ENCODE measurements at regions not wholly inside any gene's neighbourhood (a gene's known extent, or its start where the extent isn't known, plus 50 kb on each side); places are given as distances from the start of the nearest gene placed in this dataset.
A peak's percentile ranks its signal among the peaks of the same experiment; 100 is the strongest.

- DNase-seq, result no peak
These were observed 105.3 kb downstream of the CPZ start for GRCh38 chr4:8697826-8698225.

DNA sequence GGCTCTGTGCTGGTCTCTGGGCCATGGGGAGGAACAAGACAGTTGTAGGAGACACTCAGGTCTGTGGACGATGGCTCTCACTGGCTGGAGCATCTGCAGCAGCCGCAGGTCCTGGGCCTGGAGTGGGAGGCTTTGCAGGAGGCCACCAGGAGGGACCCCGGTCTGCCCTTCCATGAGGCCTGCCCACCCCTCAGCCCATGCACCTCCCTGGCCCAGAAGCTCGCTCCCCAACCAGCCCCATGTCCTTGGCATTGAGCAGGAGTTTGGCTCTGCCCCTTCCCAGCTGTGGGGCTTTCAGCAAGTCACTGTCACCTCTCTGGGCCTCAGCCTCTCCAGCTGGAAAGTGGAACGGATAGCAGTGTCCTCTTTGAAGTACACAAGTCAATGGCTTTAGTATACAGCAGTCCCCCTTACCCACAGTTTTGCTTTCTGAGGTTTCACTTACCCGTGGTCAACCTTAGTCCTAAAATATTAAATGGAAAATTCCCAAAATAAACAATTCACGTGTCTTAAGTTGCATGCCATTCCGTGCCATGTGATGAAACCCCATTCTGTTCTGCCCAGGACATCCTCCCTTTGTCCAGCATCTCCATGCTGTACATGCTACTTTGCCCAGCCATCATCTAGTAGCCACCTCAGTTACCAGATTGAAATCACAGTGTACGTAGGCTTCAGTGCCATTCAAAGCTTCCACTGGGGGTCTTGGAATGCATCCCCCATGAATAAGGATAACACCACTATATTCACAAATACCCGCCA, 104.0 kb downstream of the CPZ start:
- DNase-seq, result no peak

DNA sequence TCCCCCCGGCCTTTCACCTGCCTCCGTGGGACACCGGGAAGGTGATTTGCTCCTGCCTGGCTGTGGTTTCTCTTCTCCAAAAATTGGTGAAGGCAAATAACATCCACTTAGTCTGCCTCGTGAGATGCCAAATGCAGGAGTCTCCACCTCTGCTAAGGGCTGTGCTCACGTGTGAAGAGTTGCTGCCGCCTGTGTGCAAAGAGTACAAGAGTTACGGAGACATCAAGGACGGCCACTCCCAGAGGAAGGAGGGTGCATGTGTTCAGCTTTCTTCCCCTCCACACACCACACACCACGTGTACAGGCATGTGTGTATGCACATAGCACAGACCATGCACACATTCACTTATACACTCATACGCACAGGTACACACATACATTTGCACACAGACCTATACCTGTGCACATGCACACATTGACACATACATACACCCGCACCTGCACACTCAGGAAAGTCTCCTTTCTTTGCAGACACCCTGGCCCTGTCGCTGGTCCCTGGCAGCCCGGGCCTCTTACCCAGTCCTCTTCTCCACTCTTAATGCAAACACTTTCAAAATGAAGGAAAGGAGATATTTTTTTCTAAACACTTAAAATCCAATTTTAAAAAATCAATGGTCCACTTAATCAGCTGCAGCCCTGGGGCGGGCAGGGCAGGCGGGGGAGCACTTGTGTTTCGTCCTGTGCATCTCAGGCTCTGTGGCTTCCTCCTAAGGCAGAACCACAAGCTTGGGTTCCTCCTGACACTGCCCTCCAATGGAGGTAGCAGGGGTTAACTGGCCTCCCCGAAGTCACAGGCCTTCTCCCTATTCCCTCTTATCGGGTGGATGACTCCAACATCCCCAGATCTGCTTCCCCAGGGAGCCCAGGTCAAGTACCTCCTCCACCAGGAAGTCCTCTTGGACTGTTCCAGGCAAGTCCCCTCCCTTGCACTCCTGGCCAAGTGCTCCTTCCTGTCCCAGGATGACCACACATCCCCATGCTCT, 103.0 kb downstream of the CPZ start:
- DNase-seq, result no peak

DNA sequence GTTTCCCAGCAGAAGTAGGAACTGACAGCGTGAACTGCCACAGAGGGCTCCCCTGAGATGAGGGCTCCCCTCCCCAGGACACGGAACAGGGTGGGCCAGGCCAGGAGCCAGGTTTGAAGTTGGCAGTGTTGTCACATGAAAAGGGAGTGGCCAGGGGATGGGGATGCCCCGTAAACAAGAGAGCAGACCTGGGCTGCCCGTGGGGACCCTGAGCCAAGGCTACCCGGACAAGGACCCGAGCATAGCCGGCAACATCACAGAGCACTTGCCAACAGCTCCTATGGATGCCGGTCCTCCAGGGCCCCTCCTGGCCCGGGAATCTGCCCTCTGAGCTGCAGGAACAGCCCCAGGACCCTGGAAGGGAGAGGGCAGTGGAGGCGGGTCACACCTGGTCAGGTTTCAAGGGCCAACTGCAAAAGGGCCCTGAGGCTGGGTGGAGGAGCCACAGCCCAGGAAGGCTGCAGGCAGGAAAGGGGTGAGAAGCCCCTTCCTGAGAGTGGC, 102.1 kb downstream of the CPZ start:
- DNase-seq, result no peak

GRCh38 chr4:8694226-8694625, 101.7 kb downstream of the CPZ start:
- no peak for DNase-seq

GRCh38 chr4:8691151-8691775, 98.7 kb downstream of the CPZ start:
- DNase-seq, result no peak

GRCh38 chr4:8690216-8691150, 97.9 kb downstream of the CPZ start:
- DNase-seq, result no peak

DNA sequence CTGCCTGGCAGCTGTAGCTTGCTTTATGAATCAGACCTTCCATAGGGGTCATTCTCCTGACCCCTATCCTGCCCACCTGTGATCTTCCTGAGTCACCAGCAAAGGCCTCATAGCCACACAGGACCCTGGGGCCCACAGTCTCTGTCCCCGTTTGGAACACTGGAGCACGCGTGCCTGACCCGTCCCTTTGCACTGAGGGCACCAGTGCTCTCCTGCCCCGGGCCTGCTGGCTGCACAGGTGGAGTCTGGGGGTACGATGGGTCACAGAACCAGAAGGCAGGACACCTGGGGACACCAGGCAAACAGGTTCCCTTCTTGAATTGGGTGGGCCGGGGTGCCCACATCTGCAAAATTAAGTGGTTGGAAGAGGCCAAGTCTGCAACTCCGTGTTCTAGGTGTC, 97.2 kb downstream of the CPZ start:
- no peak for DNase-seq

DNA sequence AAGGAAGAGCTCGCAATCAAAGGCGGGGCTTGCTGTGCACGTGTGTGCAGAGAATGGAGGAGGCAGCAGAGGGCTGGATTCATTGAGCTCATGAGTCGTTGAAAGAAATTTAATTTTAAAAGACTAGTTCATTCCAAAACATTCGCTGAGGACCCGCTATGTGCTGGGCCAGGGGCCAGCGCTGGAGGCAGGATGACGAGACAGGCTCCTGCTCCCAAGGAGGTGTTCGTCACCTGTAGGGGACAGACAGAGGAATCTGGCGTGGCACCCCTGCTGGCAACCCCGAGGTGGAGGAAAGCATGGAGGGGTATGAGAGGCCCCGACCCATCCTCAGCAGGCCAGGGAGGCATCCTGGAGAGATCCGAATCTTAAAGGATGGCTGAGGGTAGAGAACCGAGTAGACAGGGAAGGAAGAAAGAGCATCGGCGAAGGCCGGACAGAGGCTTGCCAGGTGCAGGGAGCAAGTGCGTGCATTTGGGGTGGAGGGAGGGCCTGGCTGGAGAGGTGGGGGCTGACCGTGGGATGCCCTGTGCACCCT, 96.4 kb downstream of the CPZ start:
- DNase-seq, result no peak

GRCh38 chr4:8688041-8688907, 95.7 kb downstream of the CPZ start:
- peak; percentile 28 to 55 (median 39) for DNase-seq

DNA sequence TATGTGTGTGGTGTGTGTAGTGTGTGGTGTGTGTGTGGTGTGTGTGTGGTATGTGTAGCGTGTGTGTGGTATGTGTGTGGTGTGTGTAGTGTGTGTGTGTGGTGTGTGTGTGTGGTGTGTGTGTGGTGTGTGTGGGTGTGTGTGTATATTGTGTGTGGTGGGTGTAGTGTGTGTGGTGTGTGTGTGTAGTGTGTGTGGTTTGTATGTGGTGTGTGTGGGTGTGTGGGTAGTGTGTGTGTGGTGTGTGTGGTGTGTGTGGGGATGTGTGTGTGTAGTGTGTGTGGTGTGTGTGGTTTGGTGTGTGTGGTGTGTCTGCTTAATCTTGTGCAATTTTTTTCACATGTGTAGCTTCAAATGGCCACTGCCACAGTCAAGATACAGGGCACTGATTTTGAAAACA, 94.5 kb downstream of the CPZ start:
- no peak for DNase-seq

DNA sequence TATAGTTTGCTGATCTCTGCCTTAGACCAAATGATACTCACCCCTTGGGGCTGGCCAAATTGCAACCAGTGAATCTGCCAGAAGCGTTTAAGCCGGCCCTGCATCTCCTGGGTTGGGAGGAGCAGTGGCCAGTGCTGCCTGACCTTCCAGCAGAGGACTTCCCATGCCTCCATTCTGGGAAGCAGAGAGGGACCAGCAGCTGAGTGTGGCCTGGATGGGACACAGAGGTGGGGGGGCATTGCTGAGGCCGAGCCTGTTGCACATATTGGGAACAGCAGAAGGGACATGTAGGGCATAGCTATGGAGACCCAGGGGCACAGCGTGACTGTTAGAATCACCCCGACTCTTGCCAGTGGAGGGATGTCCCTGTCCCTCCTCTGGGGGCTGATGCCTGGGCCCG, 93.3 kb downstream of the CPZ start:
- no peak for DNase-seq

DNA sequence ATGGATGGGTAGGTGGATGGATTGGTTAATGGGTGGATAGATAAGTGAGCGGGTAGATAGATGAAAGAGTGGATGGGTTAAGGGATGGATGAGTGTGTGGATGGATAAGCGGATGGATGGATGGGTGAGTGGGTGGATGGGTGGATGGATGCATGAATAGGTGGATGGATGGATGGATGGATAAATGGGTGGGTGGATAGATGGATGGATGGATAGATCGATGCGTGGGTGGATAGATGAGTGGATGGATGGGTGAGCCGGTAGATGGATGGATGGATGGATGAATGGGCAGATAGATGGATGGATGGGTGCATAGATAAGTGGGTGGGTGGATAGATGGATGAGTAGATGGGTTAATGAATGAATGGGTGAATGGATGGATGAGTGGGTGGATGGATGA, 90.9 kb downstream of the CPZ start:
- DNase-seq, result no peak

DNA sequence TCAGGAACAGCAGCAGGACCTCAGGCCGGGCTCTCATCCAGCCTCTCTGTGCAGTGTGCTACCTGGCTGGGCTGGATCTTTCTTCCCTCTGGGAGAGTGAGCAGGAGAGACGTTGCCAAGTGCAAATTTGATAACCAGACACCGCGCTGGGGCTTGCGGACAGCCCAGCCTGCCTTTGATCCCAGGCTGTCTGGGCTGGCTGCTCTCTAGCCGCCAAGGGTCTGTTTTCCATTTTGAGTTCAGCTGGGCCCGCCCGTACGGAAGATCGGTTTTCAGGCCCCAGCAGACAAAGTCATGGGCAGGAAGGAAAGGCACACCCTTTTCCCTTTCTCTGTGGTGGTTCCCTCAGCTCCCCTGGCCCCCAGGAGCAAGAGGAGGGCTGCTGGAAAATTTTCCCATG, 90.2 kb downstream of the CPZ start:
- DNase-seq, result no peak

DNA sequence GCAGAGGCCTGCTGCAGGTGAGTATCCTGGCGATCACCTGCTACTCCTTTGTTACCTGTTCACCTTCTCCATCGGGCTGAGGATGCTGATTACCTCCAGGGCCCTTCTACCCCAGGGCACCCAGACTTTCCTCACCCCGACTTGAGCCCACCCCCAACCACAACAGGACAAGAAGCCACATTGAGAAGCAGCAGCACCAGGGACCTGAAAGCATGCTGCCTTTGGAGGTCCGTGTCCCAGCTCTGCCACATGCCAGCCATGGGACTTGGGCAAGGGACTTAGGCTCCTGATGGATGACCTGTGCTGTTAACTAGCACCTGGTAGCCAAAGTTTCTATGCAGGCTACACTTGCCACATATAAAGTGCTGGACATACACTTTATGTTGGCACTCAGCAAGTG, 89.7 kb downstream of the CPZ start:
- DNase-seq, result no peak

GRCh38 chr4:8681391-8681790, 88.8 kb downstream of the CPZ start:
- DNase-seq, result no peak

DNA sequence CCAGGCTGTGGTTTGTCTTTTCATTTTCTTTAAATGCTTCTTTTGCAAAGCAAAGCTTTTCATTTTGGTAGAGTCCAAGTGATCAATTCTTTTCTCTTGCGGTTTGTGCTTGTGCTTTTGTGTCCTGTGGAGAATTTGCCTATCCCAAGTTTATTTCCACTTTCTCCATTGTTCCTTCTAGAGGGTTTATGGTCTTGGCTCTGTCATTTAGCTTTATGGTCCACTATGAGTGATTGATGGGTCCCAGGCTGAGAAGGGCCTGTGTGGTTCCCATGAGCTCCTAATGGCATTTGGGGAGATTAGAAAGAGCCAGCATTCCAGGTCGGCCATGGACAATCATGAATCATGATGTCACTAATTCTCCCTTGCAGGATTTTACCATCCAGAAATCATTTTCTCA, 86.5 kb downstream of the CPZ start:
- DNase-seq, result no peak

GRCh38 chr4:8676676-8677075, 84.1 kb downstream of the CPZ start:
- DNase-seq, result no peak

- DNase-seq, result no peak
These were observed 83.3 kb downstream of the CPZ start for GRCh38 chr4:8675906-8676305.

GRCh38 chr4:8675383-8675782, 82.8 kb downstream of the CPZ start:
- peak; percentile 4 to 43 (median 11) for DNase-seq

Measured in suppressor macrophage (primary cell).